ENCODE measurements at regions not wholly inside any gene's neighbourhood (a gene's known extent, or its start where the extent isn't known, plus 50 kb on each side); places are given as distances from the start of the nearest gene placed in this dataset.
"Not testable (repeated sequence)": the region's sequence is repeated elsewhere in the genome, so short reads cannot be mapped to it uniquely, and the experiment has no call there.

DNA sequence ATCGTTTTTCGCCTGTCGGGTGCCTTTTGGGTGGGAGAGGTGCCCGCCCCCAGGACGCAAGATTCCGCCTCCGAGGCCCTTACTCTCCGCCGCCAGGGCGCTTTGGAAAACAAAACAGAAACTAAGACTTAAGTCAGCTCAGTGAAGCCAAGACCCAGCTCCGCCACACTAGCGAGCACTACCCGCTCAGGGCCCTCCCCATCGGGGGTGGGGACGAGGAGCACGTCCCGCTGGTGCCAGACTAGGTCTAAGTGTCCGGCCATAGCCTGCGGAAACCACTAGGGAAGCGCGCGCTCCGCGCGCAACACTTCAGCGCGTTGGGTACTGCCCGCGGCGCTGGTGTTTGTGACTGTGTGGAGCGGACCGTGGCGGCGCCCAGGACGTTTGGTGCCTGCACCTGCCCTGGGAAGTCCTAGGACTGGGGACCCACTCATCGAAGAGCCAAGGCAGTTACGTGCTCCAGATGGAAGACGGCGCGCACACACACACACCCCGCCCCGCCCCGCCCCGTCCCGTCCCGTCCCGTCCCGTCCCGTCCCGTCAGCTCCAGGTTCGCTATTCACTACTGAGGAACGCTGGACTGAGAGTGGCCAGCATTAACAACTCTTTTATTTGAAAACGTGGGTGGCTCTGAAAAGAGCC is 57.6 kb upstream of the BOLA1 start:
- not testable (repeated sequence) for DNase-seq; H3K4me3 ChIP-seq (ENCODE audit: low read length); H3K27ac ChIP-seq (ENCODE audit: low read length); H3K27me3 ChIP-seq (ENCODE audit: control insufficient read depth, insufficient read depth, low read length); H3K36me3 ChIP-seq (ENCODE audit: control insufficient read depth, insufficient read depth, low read length); H3K9me3 ChIP-seq (ENCODE audit: control insufficient read depth, low read depth, low read length)
- no CpG with 5 or more reads among the region's 53 CpGs for WGBS (ENCODE audit: insufficient coverage, low lambda C conversion rate)
- H3K4me1 ChIP-seq (ENCODE audit: control insufficient read depth, insufficient read depth, low read length): peaks cover 20% of the 10 kb centered on the region

DNA sequence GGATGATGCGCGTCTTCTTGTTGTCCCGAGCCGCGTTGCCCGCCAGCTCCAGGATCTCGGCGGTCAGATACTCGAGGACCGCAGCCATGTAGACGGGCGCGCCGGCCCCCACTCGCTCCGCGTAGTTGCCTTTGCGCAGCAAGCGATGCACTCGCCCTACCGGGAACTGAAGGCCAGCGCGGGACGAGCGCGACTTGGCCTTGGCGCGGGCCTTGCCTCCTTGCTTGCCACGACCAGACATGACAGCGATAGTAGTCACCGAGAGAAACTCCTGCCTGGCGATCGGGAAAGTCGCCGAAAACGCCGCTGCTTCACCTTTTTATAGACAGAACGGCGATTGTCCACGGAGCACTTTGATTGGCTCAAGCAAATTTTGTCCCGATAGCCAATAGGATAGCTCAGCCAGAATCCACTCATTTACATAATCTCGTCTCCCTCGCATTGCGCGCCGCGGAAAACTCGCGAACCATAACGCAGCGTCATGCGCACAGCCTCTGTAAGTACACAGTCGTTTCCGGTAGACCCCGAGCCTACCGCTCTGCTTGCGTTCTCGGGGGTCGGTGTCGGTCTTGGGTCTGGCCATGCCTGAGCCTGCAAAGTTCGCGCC is 56.8 kb upstream of the BOLA1 start:
- not testable (repeated sequence) for H3K27me3 ChIP-seq (ENCODE audit: control insufficient read depth, insufficient read depth, low read length); H3K27ac ChIP-seq (ENCODE audit: low read length); DNase-seq; H3K36me3 ChIP-seq (ENCODE audit: control insufficient read depth, insufficient read depth, low read length); H3K4me3 ChIP-seq (ENCODE audit: low read length); H3K9me3 ChIP-seq (ENCODE audit: control insufficient read depth, low read depth, low read length)
- no CpG with 5 or more reads among the region's 62 CpGs for WGBS (ENCODE audit: insufficient coverage, low lambda C conversion rate)
- peaks cover 23% of the 10 kb centered on the region for H3K4me1 ChIP-seq (ENCODE audit: control insufficient read depth, insufficient read depth, low read length)

DNA sequence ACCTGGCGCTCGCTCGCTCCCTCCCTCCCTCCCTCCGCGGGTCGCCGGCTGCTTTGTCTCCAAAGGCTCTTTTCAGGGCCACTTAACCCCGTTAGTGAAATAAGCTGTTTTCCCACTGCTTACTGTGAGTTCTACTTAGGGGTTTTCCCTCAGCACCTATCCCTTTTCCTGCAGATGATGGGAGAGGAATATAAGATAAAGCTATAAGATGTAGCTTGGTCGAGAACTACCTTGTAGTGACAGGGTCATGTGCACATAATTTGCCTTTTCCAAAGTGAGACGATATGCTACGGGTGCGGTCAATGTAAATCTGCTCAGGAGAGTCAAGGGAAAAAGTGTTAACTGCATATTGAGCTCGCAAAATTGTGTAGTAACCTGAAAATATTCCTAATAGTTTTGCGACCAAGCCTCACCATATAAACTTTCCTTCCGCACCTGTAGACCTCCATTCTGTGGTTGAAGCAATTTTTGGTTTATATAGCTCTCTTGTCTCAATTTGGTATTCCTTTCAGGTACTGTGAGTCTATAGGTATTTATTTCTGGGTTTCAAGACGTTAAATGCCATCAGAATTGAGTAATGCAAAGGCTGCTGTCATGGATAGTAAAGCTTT is 55.8 kb upstream of the BOLA1 start:
- H3K36me3 ChIP-seq (ENCODE audit: control insufficient read depth, insufficient read depth, low read length): peaks cover 3% of the 10 kb centered on the region
- peaks cover 32% of the 10 kb centered on the region for H3K4me1 ChIP-seq (ENCODE audit: control insufficient read depth, insufficient read depth, low read length)
- H3K9me3 ChIP-seq (ENCODE audit: control insufficient read depth, low read depth, low read length): no peaks in the 10 kb centered on the region
- no peaks in the 10 kb centered on the region for H3K27me3 ChIP-seq (ENCODE audit: control insufficient read depth, insufficient read depth, low read length)
- DNase-seq: peak in 1 of 2 donors; percentile 48
- WGBS (ENCODE audit: insufficient coverage, low lambda C conversion rate): 0% methylated on average over 2 of the region's 16 CpGs
- peak overlapping the region; percentile 82 for H3K27ac ChIP-seq (ENCODE audit: low read length)
- H3K4me3 ChIP-seq (ENCODE audit: low read length): peak overlapping the region; percentile 71

DNA sequence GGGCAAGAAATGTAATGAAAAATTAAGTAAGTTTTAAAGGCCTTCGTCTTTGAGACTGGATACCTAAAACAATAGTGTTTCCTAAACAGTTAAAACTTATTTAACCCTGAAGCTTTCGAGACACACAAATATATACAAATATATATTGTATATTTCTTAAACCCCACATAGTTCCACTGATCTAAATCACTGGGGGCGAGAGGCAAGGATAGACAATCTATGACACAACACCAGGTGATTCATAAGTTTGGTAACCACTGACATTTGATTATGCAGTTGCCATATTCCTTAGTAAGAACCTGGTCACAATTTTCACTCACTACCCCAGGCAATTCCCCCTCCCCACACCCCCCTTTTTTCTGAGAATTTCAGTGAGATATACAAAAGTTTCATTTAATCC is 55.3 kb upstream of the BOLA1 start:
- peak overlapping the region; percentile 71 for H3K4me3 ChIP-seq (ENCODE audit: low read length)
- peak; percentile 16 to 45 for DNase-seq

DNA sequence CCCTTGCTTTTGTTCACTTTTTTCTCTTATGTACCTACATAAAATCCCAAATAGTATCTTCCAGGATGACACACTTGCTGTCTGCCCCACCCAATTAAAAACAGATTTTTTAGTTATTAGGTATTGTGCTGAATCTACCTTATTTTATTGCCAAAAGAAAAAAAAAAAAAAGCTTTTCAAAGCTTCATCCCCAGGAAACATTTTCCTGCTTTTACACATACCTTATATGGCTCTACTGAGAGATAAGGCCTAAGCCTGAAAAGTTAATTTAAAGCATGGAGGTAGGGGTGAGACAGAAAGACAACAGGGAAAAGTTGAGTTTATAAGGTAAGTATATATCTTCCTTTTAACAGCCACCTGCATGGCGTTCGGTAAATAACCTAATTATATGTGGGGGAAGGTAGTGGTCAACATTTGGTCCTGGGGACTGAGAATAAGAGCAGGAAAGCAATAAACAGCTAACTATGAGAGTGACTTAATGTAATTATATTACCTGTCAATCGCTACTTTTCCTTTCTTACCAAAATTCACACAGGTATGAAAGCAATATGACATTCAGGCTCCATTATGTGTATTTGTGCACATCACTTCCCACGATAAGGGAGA is 54.6 kb upstream of the BOLA1 start:
- H3K9me3 ChIP-seq (ENCODE audit: control insufficient read depth, low read depth, low read length): no peaks in the 10 kb centered on the region
- peak overlapping the region; percentile 82 for H3K27ac ChIP-seq (ENCODE audit: low read length)
- H3K4me1 ChIP-seq (ENCODE audit: control insufficient read depth, insufficient read depth, low read length): peaks cover 36% of the 10 kb centered on the region
- peak overlapping the region; percentile 15 for H3K4me3 ChIP-seq (ENCODE audit: low read length)
- H3K36me3 ChIP-seq (ENCODE audit: control insufficient read depth, insufficient read depth, low read length): peaks cover 3% of the 10 kb centered on the region
- 0% methylated on average over 1 of the region's 4 CpGs for WGBS (ENCODE audit: insufficient coverage, low lambda C conversion rate)
- DNase-seq: peak in 1 of 2 donors; percentile 44
- no peaks in the 10 kb centered on the region for H3K27me3 ChIP-seq (ENCODE audit: control insufficient read depth, insufficient read depth, low read length)

More for the DNA sequence above, 55.3 kb upstream of the BOLA1 start:
- H3K27ac ChIP-seq (ENCODE audit: low read length): peak overlapping the region; percentile 82
- 0% methylated on average over 1 of the region's 3 CpGs for WGBS (ENCODE audit: insufficient coverage, low lambda C conversion rate)
- no peaks in the 10 kb centered on the region for H3K9me3 ChIP-seq (ENCODE audit: control insufficient read depth, low read depth, low read length)
- H3K36me3 ChIP-seq (ENCODE audit: control insufficient read depth, insufficient read depth, low read length): peaks cover 3% of the 10 kb centered on the region
- no peaks in the 10 kb centered on the region for H3K27me3 ChIP-seq (ENCODE audit: control insufficient read depth, insufficient read depth, low read length)
- peaks cover 36% of the 10 kb centered on the region for H3K4me1 ChIP-seq (ENCODE audit: control insufficient read depth, insufficient read depth, low read length)

DNA sequence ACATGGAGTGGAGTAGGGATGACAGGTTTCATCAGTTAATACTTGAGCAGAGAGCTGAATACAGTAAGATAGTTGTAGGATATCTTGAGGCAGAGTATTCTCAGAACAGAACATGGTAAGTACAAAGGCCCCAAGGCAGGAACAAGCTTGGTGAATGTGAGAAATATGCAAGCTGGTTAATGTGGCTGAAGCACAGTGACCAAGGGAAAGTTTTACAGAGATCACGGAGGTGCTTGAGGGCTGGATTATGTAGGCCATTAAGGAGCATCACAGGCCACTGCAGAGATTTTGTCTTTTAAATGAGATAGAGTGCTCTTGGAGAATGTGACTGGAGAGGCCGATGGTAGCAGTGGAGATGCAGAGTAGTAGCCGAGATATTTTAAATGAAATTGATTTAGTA is 54.0 kb upstream of the BOLA1 start:
- Histone ChIP-seq H3K9me3 (ENCODE audit: control insufficient read depth, low read depth, low read length) (no peaks in the 10 kb centered on the region), H3K4me1 (ENCODE audit: control insufficient read depth, insufficient read depth, low read length) (peaks cover 36% of the 10 kb centered on the region), H3K36me3 (ENCODE audit: control insufficient read depth, insufficient read depth, low read length) (peaks cover 3% of the 10 kb centered on the region), H3K27me3 (ENCODE audit: control insufficient read depth, insufficient read depth, low read length) (no peaks in the 10 kb centered on the region), H3K4me3 (ENCODE audit: low read length) (no peak overlapping the region), H3K27ac (ENCODE audit: low read length) (peak overlapping the region; percentile 82)
- no CpG with 5 or more reads among the region's 3 CpGs for WGBS (ENCODE audit: insufficient coverage, low lambda C conversion rate)
- no peak for DNase-seq

DNA sequence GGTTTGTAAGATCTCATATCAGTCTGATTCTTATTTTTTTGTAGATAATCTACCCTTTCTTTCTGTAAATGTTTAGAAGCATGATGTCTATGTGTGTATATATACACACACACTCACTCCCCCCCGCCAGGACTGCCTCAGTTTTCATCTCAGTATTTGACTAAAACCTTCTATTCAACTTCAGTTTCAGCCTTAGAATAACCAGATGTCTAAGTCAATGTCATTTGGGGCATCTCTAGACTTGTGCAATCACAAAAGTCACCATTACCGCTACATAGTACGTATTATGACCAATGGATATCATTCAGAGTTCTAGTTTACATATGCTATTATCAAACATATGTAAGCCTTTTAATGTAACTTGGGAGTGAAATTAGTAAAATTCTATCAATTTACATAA is 53.3 kb upstream of the BOLA1 start:
- 100% methylated on average over 1 of the region's 3 CpGs for WGBS (ENCODE audit: insufficient coverage, low lambda C conversion rate)
- Histone ChIP-seq H3K4me3 (ENCODE audit: low read length) (no peak overlapping the region), H3K4me1 (ENCODE audit: control insufficient read depth, insufficient read depth, low read length) (peaks cover 36% of the 10 kb centered on the region), H3K27ac (ENCODE audit: low read length) (no peak overlapping the region), H3K9me3 (ENCODE audit: control insufficient read depth, low read depth, low read length) (no peaks in the 10 kb centered on the region), H3K27me3 (ENCODE audit: control insufficient read depth, insufficient read depth, low read length) (no peaks in the 10 kb centered on the region), H3K36me3 (ENCODE audit: control insufficient read depth, insufficient read depth, low read length) (peaks cover 3% of the 10 kb centered on the region)
- DNase-seq: peak in 1 of 2 donors; percentile 2

DNA sequence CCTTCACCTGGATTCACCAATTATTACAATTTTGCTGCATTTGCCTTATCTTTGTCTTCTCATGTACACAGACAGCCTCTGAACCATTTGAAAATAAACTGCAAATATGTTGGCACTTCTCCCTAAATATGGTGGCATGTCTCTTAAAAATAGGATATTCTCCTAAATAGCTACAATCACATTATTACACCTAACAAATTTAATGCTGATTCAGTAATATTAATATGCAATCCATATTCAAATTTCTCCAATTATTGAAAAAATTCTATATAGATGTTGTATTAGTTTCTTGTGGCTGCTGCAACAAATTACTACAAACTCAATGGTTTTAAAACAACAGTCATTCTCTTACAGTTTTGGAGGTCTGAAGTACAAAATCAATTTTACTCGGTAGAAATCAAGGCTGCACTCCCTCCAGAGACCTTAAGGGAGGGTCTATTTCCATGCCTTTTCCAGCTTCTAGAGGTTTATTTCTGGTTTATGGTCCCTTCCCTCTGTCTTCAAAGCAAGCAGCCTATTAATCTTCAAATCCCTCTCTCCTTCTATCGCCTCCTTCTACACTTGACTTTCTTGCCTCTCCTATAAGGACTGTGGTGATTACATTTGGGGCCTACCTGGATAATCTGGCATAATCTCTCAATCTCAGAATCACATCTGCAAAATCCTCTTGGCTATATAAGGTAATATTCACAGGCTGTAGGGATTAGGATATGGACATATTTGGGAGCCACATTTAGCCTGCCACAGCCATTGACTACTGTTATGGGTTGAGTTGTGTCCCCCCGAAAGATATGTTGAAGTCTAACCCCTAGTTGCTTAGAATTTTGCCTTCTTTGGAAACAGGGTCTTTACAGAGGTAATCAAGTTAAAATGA is 52.5 kb upstream of the BOLA1 start:
- H3K4me1 ChIP-seq (ENCODE audit: control insufficient read depth, insufficient read depth, low read length): peaks cover 36% of the 10 kb centered on the region
- no peak overlapping the region for H3K4me3 ChIP-seq (ENCODE audit: low read length)
- no peak for DNase-seq
- peaks cover 3% of the 10 kb centered on the region for H3K36me3 ChIP-seq (ENCODE audit: control insufficient read depth, insufficient read depth, low read length)
- no peaks in the 10 kb centered on the region for H3K9me3 ChIP-seq (ENCODE audit: control insufficient read depth, low read depth, low read length)
- no peaks in the 10 kb centered on the region for H3K27me3 ChIP-seq (ENCODE audit: control insufficient read depth, insufficient read depth, low read length)
- no CpG with 5 or more reads among the region's 3 CpGs for WGBS (ENCODE audit: insufficient coverage, low lambda C conversion rate)
- H3K27ac ChIP-seq (ENCODE audit: low read length): no peak overlapping the region

DNA sequence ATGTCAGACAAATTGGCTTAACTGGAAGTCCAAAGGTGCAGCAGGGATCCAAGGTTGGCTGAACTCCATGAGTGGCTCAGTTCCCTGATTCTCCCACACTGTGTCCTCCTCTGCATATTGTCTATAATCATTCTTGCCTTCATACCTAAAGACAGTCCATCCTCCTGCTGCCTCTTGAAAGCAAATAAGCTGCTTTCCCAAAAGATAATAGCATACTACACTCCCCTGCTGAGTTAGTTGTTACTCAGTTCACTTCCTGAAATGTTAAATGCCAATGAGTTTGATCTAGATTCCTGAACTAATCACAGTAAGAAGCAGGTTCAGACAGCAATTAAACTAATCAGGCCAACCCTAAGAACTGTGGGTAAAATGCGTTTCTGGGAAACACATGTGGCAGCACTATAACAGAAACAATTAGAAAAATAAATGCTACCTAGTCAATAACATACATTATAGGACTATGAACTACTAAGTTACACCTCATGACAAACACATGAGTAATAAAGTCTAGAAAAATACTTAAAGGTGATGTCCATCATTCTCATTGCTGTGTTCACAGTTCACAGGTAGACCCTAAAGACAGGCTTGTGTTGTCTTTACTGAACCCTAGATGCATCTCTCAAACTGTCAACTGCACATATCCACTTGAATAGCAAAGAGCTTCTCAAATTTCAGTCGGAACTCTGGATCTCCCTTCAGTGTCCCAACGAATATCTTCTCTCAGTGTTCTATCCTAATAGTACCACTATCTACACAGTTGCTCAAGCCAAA is 50.8 kb upstream of the BOLA1 start:
- H3K36me3 ChIP-seq (ENCODE audit: control insufficient read depth, insufficient read depth, low read length): peaks cover 3% of the 10 kb centered on the region
- H3K27ac ChIP-seq (ENCODE audit: low read length): peak overlapping the region; percentile 91
- H3K4me3 ChIP-seq (ENCODE audit: low read length): peak overlapping the region; percentile 59
- DNase-seq: peak; percentile 23 to 67
- H3K27me3 ChIP-seq (ENCODE audit: control insufficient read depth, insufficient read depth, low read length): no peaks in the 10 kb centered on the region
- H3K4me1 ChIP-seq (ENCODE audit: control insufficient read depth, insufficient read depth, low read length): peaks cover 36% of the 10 kb centered on the region
- 33% methylated on average over 2 of the region's 3 CpGs for WGBS (ENCODE audit: insufficient coverage, low lambda C conversion rate)
- no peaks in the 10 kb centered on the region for H3K9me3 ChIP-seq (ENCODE audit: control insufficient read depth, low read depth, low read length)
